ENCODE measurements at regions not wholly inside any gene's neighbourhood (a gene's known extent, or its start where the extent isn't known, plus 50 kb on each side); places are given as distances from the start of the nearest gene placed in this dataset.
"Not testable (repeated sequence)": the region's sequence is repeated elsewhere in the genome, so short reads cannot be mapped to it uniquely, and the experiment has no call there.

- no peak for DNase-seq
Observed at GRCh38 chr2:185891403-185891802, 152.8 kb downstream of the FSIP2 start.

GRCh38 chr2:185891804-185892411 lies 153.3 kb downstream of the FSIP2 start:
- DNase-seq = no peak

- no peak for DNase-seq
Observed at GRCh38 chr2:185892484-185892883, 153.9 kb downstream of the FSIP2 start.

GRCh38 chr2:185894223-185894622 lies 155.6 kb downstream of the FSIP2 start:
- no peak for DNase-seq

- DNase-seq = no peak
Observed at GRCh38 chr2:185895828-185896693, 157.5 kb downstream of the FSIP2 start.

- DNase-seq = no peak
Observed at GRCh38 chr2:185899366-185899765, 160.8 kb downstream of the FSIP2 start.

GRCh38 chr2:185919155-185919554 lies 180.6 kb downstream of the FSIP2 start:
- DNase-seq = no peak

- DNase-seq = no peak
Observed at GRCh38 chr2:185921048-185921756, 182.6 kb downstream of the FSIP2 start.

GRCh38 chr2:185934232-185934631 lies 195.6 kb downstream of the FSIP2 start:
- no peak for DNase-seq

GRCh38 chr2:185939858-185940257 lies 201.3 kb downstream of the FSIP2 start:
- no peak for DNase-seq

- DNase-seq = no peak
Observed at GRCh38 chr2:185942855-185943254, 204.3 kb downstream of the FSIP2 start.

- no peak for DNase-seq
Observed at GRCh38 chr2:185947722-185948121, 209.1 kb downstream of the FSIP2 start.

- DNase-seq = no peak
Observed at GRCh38 chr2:185952100-185952499, 213.5 kb downstream of the FSIP2 start.

- DNase-seq = no peak
Observed at GRCh38 chr2:185954389-185954788, 215.8 kb downstream of the FSIP2 start.

GRCh38 chr2:185955050-185955449 lies 216.4 kb downstream of the FSIP2 start:
- no peak for DNase-seq

GRCh38 chr2:185967335-185967734 lies 228.7 kb downstream of the FSIP2 start:
- DNase-seq = no peak

- DNase-seq = no peak
Observed at GRCh38 chr2:185970148-185970852, 231.7 kb downstream of the FSIP2 start.

- no peak for DNase-seq
Observed at GRCh38 chr2:185978634-185979407, 240.2 kb downstream of the FSIP2 start.

GRCh38 chr2:185979546-185980071 lies 241.0 kb downstream of the FSIP2 start:
- no peak for DNase-seq

- no peak for DNase-seq
Observed at GRCh38 chr2:185980944-185981343, 242.3 kb downstream of the FSIP2 start.

- DNase-seq = no peak
Observed at GRCh38 chr2:185984670-185985069, 246.1 kb downstream of the FSIP2 start.

GRCh38 chr2:185988907-185989306 lies 250.3 kb downstream of the FSIP2 start:
- DNase-seq = not testable (repeated sequence)

Data from dermis blood vessel endothelial cell (primary cell).